Vagina (tissue), 2 donors: ENCODE measurements at regions not wholly inside any gene's neighbourhood (a gene's known extent, or its start where the extent isn't known, plus 50 kb on each side); places are given as distances from the start of the nearest gene placed in this dataset.

Experiments used
- DNase-seq, 2 donors: peaks; one replicate each; pipeline ENCODE4 v3.0.0-alpha.2; 2017; ENCODE audit errors: extremely low spot score in 2 of 2
- H3K27ac ChIP-seq: fragments of 200-600 bp; sonication (generic); one replicate; pipeline ENCODE4 v1.5.1; 2019
- H3K27me3 ChIP-seq: fragments of 200-600 bp; sonication (generic); one replicate; pipeline ENCODE4 v1.5.1; 2019
- H3K36me3 ChIP-seq, 2 donors: fragments of 200-600 bp; sonication (generic); one replicate each; pipeline ENCODE4 v1.5.1; 2017 to 2019
- H3K4me1 ChIP-seq: fragments of 200-600 bp; sonication (generic); one replicate; pipeline ENCODE4 v1.5.1; 2019
- H3K4me3 ChIP-seq, 2 donors: fragments of 200-600 bp; sonication (generic); 1 replicate in 1 of 2; 2 replicates in 1 of 2; pipeline ENCODE4 v1.5.1; 2016 to 2019
- H3K9me3 ChIP-seq: fragments of 200-600 bp; sonication (generic); one replicate; pipeline ENCODE4 v1.5.1; 2019
- CTCF ChIP-seq, 3 experiments: fragments of 450-650 bp in 2 of 3; fragments of 200-600 bp in 1 of 3; sonication (generic) in 1 of 3; IDR thresholded peaks; one replicate each; pipeline ENCODE4 v1.5.1; 2017 to 2019; ENCODE audit warnings: antibody characterized with exemption in 3 of 3, mild to moderate bottlenecking in 2 of 3, moderate library complexity in 2 of 3
- POLR2A ChIP-seq, 2 donors: fragments of 450-650 bp; IDR thresholded peaks; one replicate each; pipeline ENCODE4 v1.6.1; 2017; ENCODE audit warnings: antibody characterized with exemption in 2 of 2, mild to moderate bottlenecking in 2 of 2, moderate library complexity in 2 of 2
- POLR2AphosphoS5 ChIP-seq, 2 donors: sonication (generic); formaldehyde crosslinking; IDR thresholded peaks; one replicate each; pipeline ENCODE4 v1.9.0; 2017; ENCODE audit warnings: antibody characterized with exemption in 2 of 2, mild to moderate bottlenecking in 2 of 2, low read depth in 1 of 2; ENCODE audit not compliant: insufficient read depth in 1 of 2
- intact Hi-C: fragments of 100-400 bp; cut with DNase I; formaldehyde crosslinking; loops from one replicate; pipeline ENCODE4 v1.15.1; 2023

- no peak overlapping the region for H3K4me3 ChIP-seq
- no peaks in the 10 kb centered on the region for H3K27me3 ChIP-seq
- TF ChIP-seq POLR2AphosphoS5 (IDR thresholded peaks at IDR 0.05; ENCODE audit: insufficient read depth in 1 of 2, low read depth in 1 of 2): no peak
- no peak overlapping the region for H3K27ac ChIP-seq
- H3K9me3 ChIP-seq: no peaks in the 10 kb centered on the region
- intact Hi-C loops: no loop called here
- no peaks in the 10 kb centered on the region for H3K4me1 ChIP-seq
- DNase-seq: no peak
- H3K36me3 ChIP-seq: no peaks in the 10 kb centered on the region
Measured at GRCh38 chr2:150631236-150631821, 143.9 kb upstream of the RND3 start.

GRCh38 chr2:150630587-150631235, 143.2 kb upstream of the RND3 start:
- no peaks in the 10 kb centered on the region for H3K4me1 ChIP-seq
- TF ChIP-seq POLR2AphosphoS5 (IDR thresholded peaks at IDR 0.05; ENCODE audit: insufficient read depth in 1 of 2, low read depth in 1 of 2) (no peak), CTCF (IDR thresholded peaks at IDR 0.05) (no peak), POLR2A (IDR thresholded peaks at IDR 0.05) (no peak)
- no peak overlapping the region for H3K27ac ChIP-seq
- intact Hi-C loops: no loop called here
- H3K36me3 ChIP-seq: no peaks in the 10 kb centered on the region
- H3K4me3 ChIP-seq: no peak overlapping the region
- DNase-seq: no peak
- H3K27me3 ChIP-seq: no peaks in the 10 kb centered on the region
- H3K9me3 ChIP-seq: no peaks in the 10 kb centered on the region

- intact Hi-C loops: no loop called here
- no peaks in the 10 kb centered on the region for H3K27me3 ChIP-seq
- H3K4me1 ChIP-seq: no peaks in the 10 kb centered on the region
- no peak for DNase-seq
- no peaks in the 10 kb centered on the region for H3K36me3 ChIP-seq
- H3K9me3 ChIP-seq: no peaks in the 10 kb centered on the region
- no peak for TF ChIP-seq POLR2A (IDR thresholded peaks at IDR 0.05)
- TF ChIP-seq CTCF (IDR thresholded peaks at IDR 0.05): no peak
- TF ChIP-seq POLR2AphosphoS5 (IDR thresholded peaks at IDR 0.05; ENCODE audit: insufficient read depth in 1 of 2, low read depth in 1 of 2): no peak
- H3K27ac ChIP-seq: no peak overlapping the region
- H3K4me3 ChIP-seq: no peak overlapping the region
Measured at GRCh38 chr2:150627526-150627925, 140.1 kb upstream of the RND3 start.

- TF ChIP-seq CTCF (IDR thresholded peaks at IDR 0.05) (no peak), POLR2AphosphoS5 (IDR thresholded peaks at IDR 0.05; ENCODE audit: insufficient read depth in 1 of 2, low read depth in 1 of 2) (no peak), POLR2A (IDR thresholded peaks at IDR 0.05) (no peak)
- Histone ChIP-seq H3K27ac (no peak overlapping the region), H3K4me1 (no peaks in the 10 kb centered on the region), H3K27me3 (no peaks in the 10 kb centered on the region), H3K4me3 (no peak overlapping the region), H3K9me3 (no peaks in the 10 kb centered on the region), H3K36me3 (no peaks in the 10 kb centered on the region)
- DNase-seq: no peak
- intact Hi-C loops: no loop called here
Measured at GRCh38 chr2:150626934-150627411, 139.5 kb upstream of the RND3 start.

- Histone ChIP-seq H3K36me3 (no peaks in the 10 kb centered on the region), H3K4me1 (no peaks in the 10 kb centered on the region), H3K9me3 (no peaks in the 10 kb centered on the region), H3K27me3 (no peaks in the 10 kb centered on the region), H3K4me3 (no peak overlapping the region), H3K27ac (no peak overlapping the region)
- TF ChIP-seq POLR2AphosphoS5 (IDR thresholded peaks at IDR 0.05; ENCODE audit: insufficient read depth in 1 of 2, low read depth in 1 of 2) (no peak), CTCF (IDR thresholded peaks at IDR 0.05) (no peak), POLR2A (IDR thresholded peaks at IDR 0.05) (no peak)
- intact Hi-C loops: loop anchor here (2.0 kb wide), 1 partner anchor 29 kb away; no protein-coding TSS in a partner anchor
- DNase-seq: no peak
Measured at GRCh38 chr2:150625741-150626140, 138.3 kb upstream of the RND3 start.
